ENCODE measurements at regions not wholly inside any gene's neighbourhood (a gene's known extent, or its start where the extent isn't known, plus 50 kb on each side); places are given as distances from the start of the nearest gene placed in this dataset.

- no peak overlapping the region for H2AK5ac ChIP-seq (ENCODE audit: insufficient read length, low read length)
- H3K79me2 ChIP-seq (ENCODE audit: insufficient read depth, low read length) = no peaks in the 10 kb centered on the region
- no peak overlapping the region for H3K14ac ChIP-seq (ENCODE audit: insufficient read depth, low read length)
- H3K79me1 ChIP-seq (ENCODE audit: insufficient read depth, low read depth, low read length, poor library complexity, severe bottlenecking) = no peaks in the 10 kb centered on the region
- H4K5ac ChIP-seq (ENCODE audit: insufficient read length, low read depth, low read length) = no peak overlapping the region
- H3K56ac ChIP-seq (ENCODE audit: insufficient read length, low read depth, low read length) = no peak overlapping the region
- no peak overlapping the region for H2BK12ac ChIP-seq (ENCODE audit: insufficient read length, low read depth, low read length)
- no peak overlapping the region for H3K4me2 ChIP-seq (ENCODE audit: insufficient read depth, insufficient read length, low read length)
- H4K8ac ChIP-seq (replicated peaks; ENCODE audit: insufficient read length, low read depth, low read length) = no peak overlapping the region
- no peaks in the 10 kb centered on the region for H3K4me1 ChIP-seq (ENCODE audit: insufficient read depth, low read length)
- DNase-seq = no peak
- H4K20me1 ChIP-seq (ENCODE audit: control insufficient read depth, insufficient read depth, insufficient read length) = no peaks in the 10 kb centered on the region
- H4K91ac ChIP-seq (ENCODE audit: insufficient read length, low read depth, low read length) = no peak overlapping the region
- no peak overlapping the region for H2BK5ac ChIP-seq (ENCODE audit: insufficient read length, low read length)
- H3K18ac ChIP-seq (ENCODE audit: insufficient read length, low read depth, low read length) = no peak overlapping the region
- H3K4me1 Mint-ChIP-seq = peaks cover 0 to 3% of the 10 kb centered on the region in 2 experiments; a peak in 1 of 4 replicates
- H2BK20ac ChIP-seq (ENCODE audit: low read depth, low read length, poor library complexity, severe bottlenecking) = no peak overlapping the region
- no peak overlapping the region for H3K27ac ChIP-seq (ENCODE audit: insufficient read length, low read depth, low read length)
- H3K23me2 ChIP-seq (ENCODE audit: insufficient read length, low read depth, low read length, poor library complexity, severe bottlenecking) = no peaks in the 10 kb centered on the region
- WGBS (ENCODE audit: extremely low coverage, insufficient read length, low lambda C conversion rate) = no CpG with 5 or more reads among the region's 5 CpGs
- no peak overlapping the region for H2BK120ac ChIP-seq (ENCODE audit: low read depth, low read length, poor library complexity, severe bottlenecking)
- no peak overlapping the region for H3K9ac ChIP-seq (ENCODE audit: extremely low read depth, insufficient read length, low read length)
- peaks cover 0 to 16% (median 15%) of the 10 kb centered on the region in 3 experiments; a peak in 5 of 7 replicates for H3K36me3 Mint-ChIP-seq (ENCODE audit: insufficient read depth in 1 of 3, low read depth in 3 of 3)
- H3K27ac Mint-ChIP-seq = no peak overlapping the region
- no peak overlapping the region for H2AFZ ChIP-seq (ENCODE audit: low read length)
- H3K9me3 ChIP-seq (ENCODE audit: control insufficient read depth, low read depth, low read length) = no peaks in the 10 kb centered on the region
- no peak for TF ChIP-seq CTCF (conservative IDR thresholded peaks at IDR 0.05)
- H3K4ac ChIP-seq (ENCODE audit: low read depth, low read length) = no peak overlapping the region
- no peak overlapping the region for H3K4me3 Mint-ChIP-seq
- H3T11ph ChIP-seq (ENCODE audit: low read length) = no peak overlapping the region
- no peaks in the 10 kb centered on the region for H3K27me3 ChIP-seq (ENCODE audit: insufficient read depth, low read length)
- H2BK15ac ChIP-seq (ENCODE audit: low read depth, low read length) = no peak overlapping the region
- H3K27me3 Mint-ChIP-seq (ENCODE audit: low read depth) = no peaks in the 10 kb centered on the region
- H3K9me3 Mint-ChIP-seq = peaks cover 5% of the 10 kb centered on the region in 2 experiments
- no peak overlapping the region for H3K23ac ChIP-seq (ENCODE audit: insufficient read length, low read depth, low read length)
These were observed 332.4 kb downstream of the SATB1 start for GRCh38 chr3:18092726-18093125.
